ENCODE measurements at regions not wholly inside any gene's neighbourhood (a gene's known extent, or its start where the extent isn't known, plus 50 kb on each side); places are given as distances from the start of the nearest gene placed in this dataset.

DNA sequence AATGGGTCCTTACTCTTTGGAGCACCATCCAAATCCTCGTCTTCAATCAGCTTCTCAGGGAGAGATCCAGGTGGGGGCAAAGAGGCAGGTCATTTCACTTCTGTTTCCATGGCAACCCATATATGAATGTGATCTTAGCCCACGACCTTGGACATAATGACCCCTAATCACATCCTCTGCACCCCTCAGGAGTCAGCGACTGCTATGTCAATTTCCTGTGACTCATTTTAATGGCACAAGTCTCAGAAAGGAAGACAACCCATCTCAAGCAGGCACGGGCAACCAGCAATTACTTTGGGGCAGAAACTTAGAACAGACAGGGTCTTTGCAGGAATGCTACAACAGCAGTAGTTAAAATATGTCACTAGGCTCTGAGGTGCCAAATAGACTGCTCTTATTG, 591.2 kb downstream of the TLR4 start:
- TF ChIP-seq, protein P1, sequence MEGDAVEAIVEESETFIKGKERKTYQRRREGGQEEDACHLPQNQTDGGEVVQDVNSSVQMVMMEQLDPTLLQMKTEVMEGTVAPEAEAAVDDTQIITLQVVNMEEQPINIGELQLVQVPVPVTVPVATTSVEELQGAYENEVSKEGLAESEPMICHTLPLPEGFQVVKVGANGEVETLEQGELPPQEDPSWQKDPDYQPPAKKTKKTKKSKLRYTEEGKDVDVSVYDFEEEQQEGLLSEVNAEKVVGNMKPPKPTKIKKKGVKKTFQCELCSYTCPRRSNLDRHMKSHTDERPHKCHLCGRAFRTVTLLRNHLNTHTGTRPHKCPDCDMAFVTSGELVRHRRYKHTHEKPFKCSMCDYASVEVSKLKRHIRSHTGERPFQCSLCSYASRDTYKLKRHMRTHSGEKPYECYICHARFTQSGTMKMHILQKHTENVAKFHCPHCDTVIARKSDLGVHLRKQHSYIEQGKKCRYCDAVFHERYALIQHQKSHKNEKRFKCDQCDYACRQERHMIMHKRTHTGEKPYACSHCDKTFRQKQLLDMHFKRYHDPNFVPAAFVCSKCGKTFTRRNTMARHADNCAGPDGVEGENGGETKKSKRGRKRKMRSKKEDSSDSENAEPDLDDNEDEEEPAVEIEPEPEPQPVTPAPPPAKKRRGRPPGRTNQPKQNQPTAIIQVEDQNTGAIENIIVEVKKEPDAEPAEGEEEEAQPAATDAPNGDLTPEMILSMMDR (IDR thresholded peaks at IDR 0.05), result no peak
- TF ChIP-seq POLR2A (IDR thresholded peaks at IDR 0.05; ENCODE audit: low read length) (no peak), ZFP36 (IDR thresholded peaks at IDR 0.05; ENCODE audit: borderline replicate concordance, partially characterized antibody) (no peak), MYC (IDR thresholded peaks at IDR 0.05; ENCODE audit: borderline replicate concordance, low read length) (no peak), PHF8 (IDR thresholded peaks at IDR 0.05; ENCODE audit: borderline replicate concordance, low read depth) (no peak), RAD21 (conservative IDR thresholded peaks at IDR 0.05 in 1 of 2, IDR thresholded peaks at IDR 0.05 in 1 of 2) (no peak), CHD4 (IDR thresholded peaks at IDR 0.05; ENCODE audit: borderline replicate concordance) (no peak), JUN (IDR thresholded peaks at IDR 0.05) (no peak), CHD2 (IDR thresholded peaks at IDR 0.05; ENCODE audit: low read length, partially characterized antibody) (no peak)
- TF ChIP-seq, protein P2, sequence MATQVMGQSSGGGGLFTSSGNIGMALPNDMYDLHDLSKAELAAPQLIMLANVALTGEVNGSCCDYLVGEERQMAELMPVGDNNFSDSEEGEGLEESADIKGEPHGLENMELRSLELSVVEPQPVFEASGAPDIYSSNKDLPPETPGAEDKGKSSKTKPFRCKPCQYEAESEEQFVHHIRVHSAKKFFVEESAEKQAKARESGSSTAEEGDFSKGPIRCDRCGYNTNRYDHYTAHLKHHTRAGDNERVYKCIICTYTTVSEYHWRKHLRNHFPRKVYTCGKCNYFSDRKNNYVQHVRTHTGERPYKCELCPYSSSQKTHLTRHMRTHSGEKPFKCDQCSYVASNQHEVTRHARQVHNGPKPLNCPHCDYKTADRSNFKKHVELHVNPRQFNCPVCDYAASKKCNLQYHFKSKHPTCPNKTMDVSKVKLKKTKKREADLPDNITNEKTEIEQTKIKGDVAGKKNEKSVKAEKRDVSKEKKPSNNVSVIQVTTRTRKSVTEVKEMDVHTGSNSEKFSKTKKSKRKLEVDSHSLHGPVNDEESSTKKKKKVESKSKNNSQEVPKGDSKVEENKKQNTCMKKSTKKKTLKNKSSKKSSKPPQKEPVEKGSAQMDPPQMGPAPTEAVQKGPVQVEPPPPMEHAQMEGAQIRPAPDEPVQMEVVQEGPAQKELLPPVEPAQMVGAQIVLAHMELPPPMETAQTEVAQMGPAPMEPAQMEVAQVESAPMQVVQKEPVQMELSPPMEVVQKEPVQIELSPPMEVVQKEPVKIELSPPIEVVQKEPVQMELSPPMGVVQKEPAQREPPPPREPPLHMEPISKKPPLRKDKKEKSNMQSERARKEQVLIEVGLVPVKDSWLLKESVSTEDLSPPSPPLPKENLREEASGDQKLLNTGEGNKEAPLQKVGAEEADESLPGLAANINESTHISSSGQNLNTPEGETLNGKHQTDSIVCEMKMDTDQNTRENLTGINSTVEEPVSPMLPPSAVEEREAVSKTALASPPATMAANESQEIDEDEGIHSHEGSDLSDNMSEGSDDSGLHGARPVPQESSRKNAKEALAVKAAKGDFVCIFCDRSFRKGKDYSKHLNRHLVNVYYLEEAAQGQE (IDR thresholded peaks at IDR 0.05), result no peak
- TF ChIP-seq, protein P3, sequence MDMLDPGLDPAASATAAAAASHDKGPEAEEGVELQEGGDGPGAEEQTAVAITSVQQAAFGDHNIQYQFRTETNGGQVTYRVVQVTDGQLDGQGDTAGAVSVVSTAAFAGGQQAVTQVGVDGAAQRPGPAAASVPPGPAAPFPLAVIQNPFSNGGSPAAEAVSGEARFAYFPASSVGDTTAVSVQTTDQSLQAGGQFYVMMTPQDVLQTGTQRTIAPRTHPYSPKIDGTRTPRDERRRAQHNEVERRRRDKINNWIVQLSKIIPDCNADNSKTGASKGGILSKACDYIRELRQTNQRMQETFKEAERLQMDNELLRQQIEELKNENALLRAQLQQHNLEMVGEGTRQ (IDR thresholded peaks at IDR 0.05), result no peak
- TF ChIP-seq, protein P4, sequence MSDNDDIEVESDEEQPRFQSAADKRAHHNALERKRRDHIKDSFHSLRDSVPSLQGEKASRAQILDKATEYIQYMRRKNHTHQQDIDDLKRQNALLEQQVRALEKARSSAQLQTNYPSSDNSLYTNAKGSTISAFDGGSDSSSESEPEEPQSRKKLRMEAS (IDR thresholded peaks at IDR 0.05), result no peak

Data from A549 (cell line).